Osteoblast (primary cell): ENCODE measurements at regions not wholly inside any gene's neighbourhood (a gene's known extent, or its start where the extent isn't known, plus 50 kb on each side); places are given as distances from the start of the nearest gene placed in this dataset.

Experiments
- DNase-seq: peaks from one replicate; pipeline ENCODE4 v3.0.0; 2011; ENCODE audit warnings: low spot score, mixed read lengths; ENCODE audit not compliant: insufficient read length; ENCODE audit errors: missing footprints
- H2AFZ ChIP-seq: 2 replicates; pipeline ENCODE4 v1.6.0; 2011; ENCODE audit warnings: mild to moderate bottlenecking, low read length
- H3K27ac ChIP-seq: 2 replicates; pipeline ENCODE4 v1.5.1; 2011; ENCODE audit warnings: mild to moderate bottlenecking, low read depth, low read length, moderate library complexity
- H3K27me3 ChIP-seq: 2 replicates; pipeline ENCODE4 v1.6.0; 2012; ENCODE audit warnings: mild to moderate bottlenecking, control low read depth, inconsistent platforms, low read length, moderate library complexity; ENCODE audit not compliant: insufficient read depth
- H3K36me3 ChIP-seq: 2 replicates; pipeline ENCODE4 v1.5.1; 2011; ENCODE audit warnings: mild to moderate bottlenecking, low read length, control low read depth, moderate library complexity; ENCODE audit not compliant: insufficient read depth
- H3K4me1 ChIP-seq: 2 replicates; pipeline ENCODE4 v1.5.1; 2011; ENCODE audit warnings: mild to moderate bottlenecking, low read length, control low read depth, moderate library complexity; ENCODE audit not compliant: insufficient read depth
- H3K4me2 ChIP-seq: 2 replicates; pipeline ENCODE4 v1.6.0; 2011; ENCODE audit warnings: mild to moderate bottlenecking, low read length; ENCODE audit not compliant: insufficient read depth
- H3K4me3 ChIP-seq: fragments of 200-600 bp; sonication (generic); 3 replicates; pipeline ENCODE4 v1.5.1; 2012; ENCODE audit warnings: mild to moderate bottlenecking, low read length, inconsistent platforms; ENCODE audit not compliant: insufficient read depth
- H3K79me2 ChIP-seq: 2 replicates; pipeline ENCODE4 v1.6.0; 2012; ENCODE audit warnings: mild to moderate bottlenecking, low read length, control low read depth, inconsistent platforms; ENCODE audit not compliant: insufficient read depth
- H3K9me3 ChIP-seq: 2 replicates; pipeline ENCODE4 v1.5.1; 2011; ENCODE audit warnings: low read depth, low read length, control low read depth
- H4K20me1 ChIP-seq: 2 replicates; pipeline ENCODE4 v1.6.0; 2012; ENCODE audit warnings: mild to moderate bottlenecking, low read length, control low read depth; ENCODE audit not compliant: insufficient read depth
- TF ChIP-seq, protein P1 (sequence below): IDR thresholded peaks from 2 replicates; pipeline ENCODE4 v1.5.1; 2011; ENCODE audit warnings: mild to moderate bottlenecking, low read depth, low read length, moderate library complexity; ENCODE audit errors: extremely low read depth

- H3K4me3 ChIP-seq, result no peak overlapping the region
- H3K4me1 ChIP-seq, result no peaks in the 10 kb centered on the region
- no peaks in the 10 kb centered on the region for H3K27me3 ChIP-seq
- H3K79me2 ChIP-seq, result no peaks in the 10 kb centered on the region
- TF ChIP-seq, protein P1, sequence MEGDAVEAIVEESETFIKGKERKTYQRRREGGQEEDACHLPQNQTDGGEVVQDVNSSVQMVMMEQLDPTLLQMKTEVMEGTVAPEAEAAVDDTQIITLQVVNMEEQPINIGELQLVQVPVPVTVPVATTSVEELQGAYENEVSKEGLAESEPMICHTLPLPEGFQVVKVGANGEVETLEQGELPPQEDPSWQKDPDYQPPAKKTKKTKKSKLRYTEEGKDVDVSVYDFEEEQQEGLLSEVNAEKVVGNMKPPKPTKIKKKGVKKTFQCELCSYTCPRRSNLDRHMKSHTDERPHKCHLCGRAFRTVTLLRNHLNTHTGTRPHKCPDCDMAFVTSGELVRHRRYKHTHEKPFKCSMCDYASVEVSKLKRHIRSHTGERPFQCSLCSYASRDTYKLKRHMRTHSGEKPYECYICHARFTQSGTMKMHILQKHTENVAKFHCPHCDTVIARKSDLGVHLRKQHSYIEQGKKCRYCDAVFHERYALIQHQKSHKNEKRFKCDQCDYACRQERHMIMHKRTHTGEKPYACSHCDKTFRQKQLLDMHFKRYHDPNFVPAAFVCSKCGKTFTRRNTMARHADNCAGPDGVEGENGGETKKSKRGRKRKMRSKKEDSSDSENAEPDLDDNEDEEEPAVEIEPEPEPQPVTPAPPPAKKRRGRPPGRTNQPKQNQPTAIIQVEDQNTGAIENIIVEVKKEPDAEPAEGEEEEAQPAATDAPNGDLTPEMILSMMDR, result no peak
- H3K9me3 ChIP-seq, result no peaks in the 10 kb centered on the region
- H4K20me1 ChIP-seq, result no peaks in the 10 kb centered on the region
- H2AFZ ChIP-seq, result no peak overlapping the region
- H3K4me2 ChIP-seq, result no peak overlapping the region
- no peak overlapping the region for H3K27ac ChIP-seq
- H3K36me3 ChIP-seq, result no peaks in the 10 kb centered on the region
- DNase-seq, result no peak
These were observed 316.8 kb downstream of the PAX3 start for GRCh38 chr2:221981912-221982470.

DNA sequence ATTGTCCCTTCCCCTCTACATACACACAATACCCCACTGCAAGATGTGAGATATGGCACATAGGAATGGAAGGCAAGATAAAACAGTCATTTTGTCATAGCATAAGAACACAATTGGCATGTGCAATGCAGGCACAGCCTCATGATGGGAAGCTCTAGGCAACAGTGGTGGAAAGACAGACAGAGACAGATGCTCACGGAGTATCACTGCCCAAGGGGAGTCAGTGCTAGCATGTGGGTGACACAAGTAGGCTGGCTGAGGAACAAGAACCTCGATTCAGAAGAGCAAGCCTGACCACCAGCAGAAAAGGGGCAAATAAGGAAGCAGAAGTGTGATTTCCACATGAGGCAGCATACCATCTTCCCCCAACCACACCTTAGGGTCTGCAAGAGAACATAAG is 323.6 kb downstream of the PAX3 start:
- no peak for DNase-seq
- TF ChIP-seq, protein P1, result no peak

DNA sequence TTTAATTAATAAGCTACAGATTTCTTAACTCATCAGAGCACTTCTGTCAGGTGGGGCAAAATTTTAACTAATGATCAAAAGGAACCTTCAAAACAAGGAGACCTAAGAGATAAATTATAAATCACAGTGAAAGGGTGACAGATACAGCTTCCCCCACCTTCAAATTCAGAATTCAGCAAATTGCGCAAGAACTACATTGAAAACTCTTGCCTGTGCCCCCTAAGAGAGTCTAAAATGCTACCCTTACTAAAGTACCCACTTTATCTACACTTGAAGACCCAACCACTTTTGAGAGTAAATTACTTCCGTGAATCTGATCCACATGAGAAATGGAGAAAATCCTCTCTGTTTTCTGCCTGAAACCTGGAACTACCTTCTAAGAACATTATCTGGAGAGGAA is 324.9 kb downstream of the PAX3 start:
- DNase-seq, result no peak
- no peaks in the 10 kb centered on the region for H3K27me3 ChIP-seq
- H3K9me3 ChIP-seq, result no peaks in the 10 kb centered on the region
- no peaks in the 10 kb centered on the region for H3K79me2 ChIP-seq
- H3K36me3 ChIP-seq, result no peaks in the 10 kb centered on the region
- H3K4me3 ChIP-seq, result no peak overlapping the region
- TF ChIP-seq, protein P1, result no peak
- no peak overlapping the region for H3K4me2 ChIP-seq
- H3K27ac ChIP-seq, result no peak overlapping the region
- no peaks in the 10 kb centered on the region for H4K20me1 ChIP-seq
- H2AFZ ChIP-seq, result no peak overlapping the region
- no peaks in the 10 kb centered on the region for H3K4me1 ChIP-seq

More for the DNA sequence above, 323.6 kb downstream of the PAX3 start:
- Histone ChIP-seq H4K20me1 (no peaks in the 10 kb centered on the region), H3K4me2 (no peak overlapping the region), H3K36me3 (no peaks in the 10 kb centered on the region), H3K4me1 (no peaks in the 10 kb centered on the region), H3K27me3 (no peaks in the 10 kb centered on the region), H3K9me3 (no peaks in the 10 kb centered on the region), H3K4me3 (no peak overlapping the region), H3K79me2 (no peaks in the 10 kb centered on the region), H2AFZ (no peak overlapping the region), H3K27ac (no peak overlapping the region)

- DNase-seq, result no peak
- TF ChIP-seq, protein P1, result no peak
- H3K27me3 ChIP-seq, result no peaks in the 10 kb centered on the region
- no peak overlapping the region for H3K4me2 ChIP-seq
- no peaks in the 10 kb centered on the region for H3K79me2 ChIP-seq
- H2AFZ ChIP-seq, result no peak overlapping the region
- H3K36me3 ChIP-seq, result no peaks in the 10 kb centered on the region
- H4K20me1 ChIP-seq, result no peaks in the 10 kb centered on the region
- no peaks in the 10 kb centered on the region for H3K9me3 ChIP-seq
- H3K4me3 ChIP-seq, result no peak overlapping the region
- H3K4me1 ChIP-seq, result no peaks in the 10 kb centered on the region
- no peak overlapping the region for H3K27ac ChIP-seq
These were observed 325.3 kb downstream of the PAX3 start for GRCh38 chr2:221973502-221973901.
